BLaER1 (cell line): ENCODE measurements at regions not wholly inside any gene's neighbourhood (a gene's known extent, or its start where the extent isn't known, plus 50 kb on each side); places are given as distances from the start of the nearest gene placed in this dataset.

ENCODE experiments used
- H3K27ac ChIP-seq: shearing (Covaris generic); formaldehyde crosslinking; 2 replicates; pipeline ENCODE4 v1.8.1; 2022
- H3K27me3 ChIP-seq: shearing (Covaris generic); formaldehyde crosslinking; 2 replicates; pipeline ENCODE4 v1.8.1; 2022
- H3K36me3 ChIP-seq: shearing (Covaris generic); formaldehyde crosslinking; 2 replicates; pipeline ENCODE4 v1.8.1; 2022
- H3K4me1 ChIP-seq: shearing (Covaris generic); formaldehyde crosslinking; 2 replicates; pipeline ENCODE4 v1.8.1; 2022
- H3K4me2 ChIP-seq: shearing (Covaris generic); formaldehyde crosslinking; 2 replicates; pipeline ENCODE4 v1.8.1; 2022
- H3K4me3 ChIP-seq: shearing (Covaris generic); formaldehyde crosslinking; 2 replicates; pipeline ENCODE4 v1.8.1; 2022
- H3K9ac ChIP-seq: shearing (Covaris generic); formaldehyde crosslinking; 2 replicates; pipeline ENCODE4 v1.8.1; 2022
- H3K9me3 ChIP-seq: shearing (Covaris generic); formaldehyde crosslinking; 2 replicates; pipeline ENCODE4 v1.8.1; 2022
- H4K20me1 ChIP-seq: shearing (Covaris generic); formaldehyde crosslinking; 2 replicates; pipeline ENCODE4 v1.8.1; 2022
- Cebpa-rat ChIP-seq: shearing (Covaris generic); IDR thresholded peaks from 2 replicates; pipeline ENCODE4 v1.8.1; 2022

GRCh38 chr7:17490825-17491224 is 192.4 kb downstream of the AHR start:
- H3K4me2 ChIP-seq: no peak overlapping the region
- no peaks in the 10 kb centered on the region for H3K27me3 ChIP-seq
- H3K9me3 ChIP-seq: no peaks in the 10 kb centered on the region
- no peak overlapping the region for H3K4me3 ChIP-seq
- no peaks in the 10 kb centered on the region for H3K4me1 ChIP-seq
- no peak for TF ChIP-seq Cebpa-rat
- H3K36me3 ChIP-seq: no peaks in the 10 kb centered on the region
- H3K9ac ChIP-seq: no peak overlapping the region
- no peaks in the 10 kb centered on the region for H4K20me1 ChIP-seq
- H3K27ac ChIP-seq: no peak overlapping the region

- Histone ChIP-seq H3K4me1 (no peaks in the 10 kb centered on the region), H3K4me2 (no peak overlapping the region), H3K27ac (no peak overlapping the region), H3K27me3 (no peaks in the 10 kb centered on the region), H3K36me3 (no peaks in the 10 kb centered on the region), H4K20me1 (no peaks in the 10 kb centered on the region), H3K4me3 (no peak overlapping the region), H3K9me3 (no peaks in the 10 kb centered on the region), H3K9ac (no peak overlapping the region)
- TF ChIP-seq Cebpa-rat: no peak
Measured at GRCh38 chr7:17492437-17492836, 194.0 kb downstream of the AHR start.

DNA sequence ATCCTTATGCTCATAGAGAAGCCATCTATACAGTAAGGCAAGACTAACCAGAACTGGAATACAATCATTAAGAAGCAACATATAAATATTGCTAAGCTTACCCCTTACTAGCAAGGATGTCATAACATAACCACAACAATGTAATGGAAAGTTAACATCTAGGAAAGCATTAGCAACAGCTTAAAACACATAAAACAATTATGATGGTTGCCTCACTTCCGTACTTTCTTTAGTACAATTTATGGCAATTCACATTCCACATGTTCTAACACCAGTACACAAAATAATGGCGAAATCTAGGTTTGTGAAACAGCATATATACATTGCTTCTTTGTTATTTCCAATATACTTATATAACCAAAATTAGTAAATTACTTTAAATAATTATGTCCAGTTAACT is 195.0 kb downstream of the AHR start:
- H3K4me3 ChIP-seq: no peak overlapping the region
- H3K9me3 ChIP-seq: no peaks in the 10 kb centered on the region
- H4K20me1 ChIP-seq: no peaks in the 10 kb centered on the region
- H3K4me2 ChIP-seq: no peak overlapping the region
- no peak overlapping the region for H3K9ac ChIP-seq
- TF ChIP-seq Cebpa-rat: no peak
- H3K36me3 ChIP-seq: no peaks in the 10 kb centered on the region
- no peak overlapping the region for H3K27ac ChIP-seq
- no peaks in the 10 kb centered on the region for H3K4me1 ChIP-seq
- H3K27me3 ChIP-seq: no peaks in the 10 kb centered on the region

DNA sequence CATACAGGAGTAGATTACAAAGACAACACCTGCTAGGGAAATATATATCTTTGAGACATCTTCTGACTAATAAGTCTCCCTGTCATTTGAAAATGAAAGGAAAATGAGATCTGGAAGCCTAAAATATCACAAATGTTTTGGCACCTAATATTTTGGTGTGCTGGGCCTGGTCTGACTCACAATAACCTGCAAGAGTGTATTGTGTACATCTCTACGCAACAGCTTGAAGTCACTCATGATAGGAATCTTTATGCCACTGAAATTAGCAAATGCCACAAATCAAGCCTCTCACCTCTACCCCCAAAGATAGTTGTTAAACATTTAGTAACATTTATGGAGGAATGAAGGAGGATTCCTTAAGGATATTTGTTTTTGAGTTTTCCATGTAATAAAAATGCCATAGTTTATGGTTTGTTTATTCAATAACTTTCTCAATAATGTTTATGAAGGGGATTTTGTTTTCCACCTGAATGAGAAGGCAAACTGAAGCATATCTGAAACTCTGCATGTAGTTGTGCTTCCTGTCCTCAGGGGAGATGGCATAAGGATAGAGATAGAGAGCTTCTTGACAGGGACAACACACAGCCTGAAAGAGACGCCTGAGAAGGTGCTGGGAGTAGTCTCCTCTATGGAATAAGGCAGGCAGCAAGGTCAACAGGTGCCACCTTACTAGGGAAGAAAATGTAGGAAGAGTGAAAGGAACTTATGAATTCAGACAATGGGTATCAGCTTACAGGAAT is 197.4 kb downstream of the AHR start:
- Histone ChIP-seq H4K20me1 (no peaks in the 10 kb centered on the region), H3K4me2 (no peak overlapping the region), H3K4me1 (no peaks in the 10 kb centered on the region), H3K4me3 (no peak overlapping the region), H3K9ac (no peak overlapping the region), H3K9me3 (no peaks in the 10 kb centered on the region), H3K27me3 (no peaks in the 10 kb centered on the region), H3K36me3 (no peaks in the 10 kb centered on the region), H3K27ac (no peak overlapping the region)
- no peak for TF ChIP-seq Cebpa-rat

- Histone ChIP-seq H3K27ac (no peak overlapping the region), H3K4me1 (no peaks in the 10 kb centered on the region), H3K36me3 (no peaks in the 10 kb centered on the region), H4K20me1 (no peaks in the 10 kb centered on the region), H3K4me3 (no peak overlapping the region), H3K4me2 (no peak overlapping the region), H3K27me3 (no peaks in the 10 kb centered on the region), H3K9me3 (no peaks in the 10 kb centered on the region), H3K9ac (no peak overlapping the region)
- no peak for TF ChIP-seq Cebpa-rat
Measured at GRCh38 chr7:17497136-17497535, 198.7 kb downstream of the AHR start.

DNA sequence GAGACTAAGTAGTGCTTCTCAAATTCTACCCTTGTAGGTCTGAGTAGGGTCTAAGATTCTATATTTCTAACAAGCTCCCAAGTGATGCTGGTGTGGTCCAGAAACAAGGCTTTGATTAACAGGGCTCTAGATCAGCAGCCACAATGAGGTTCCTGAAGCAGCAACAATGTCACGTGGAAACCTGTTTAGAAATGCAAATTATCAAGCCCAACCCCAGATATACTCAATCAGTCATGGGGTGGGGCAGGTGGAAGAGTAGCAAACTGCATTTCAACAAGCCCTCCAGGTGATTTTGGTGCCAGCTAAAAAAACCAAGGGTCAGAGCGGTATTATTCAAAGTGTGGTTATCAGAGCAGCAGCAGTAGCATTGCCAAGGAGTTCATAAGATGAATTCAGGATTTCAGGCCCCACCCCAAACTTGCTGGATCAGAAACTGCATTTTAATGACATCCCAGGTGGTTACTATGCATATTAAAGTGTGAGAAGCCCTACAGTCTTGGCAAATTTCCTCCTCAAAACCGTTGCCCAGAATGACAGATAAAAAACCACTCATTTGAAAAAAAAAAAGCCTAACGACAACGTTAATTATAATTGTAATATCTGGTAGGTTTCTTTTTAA is 199.2 kb downstream of the AHR start:
- Histone ChIP-seq H3K27me3 (no peaks in the 10 kb centered on the region), H3K9me3 (no peaks in the 10 kb centered on the region), H3K4me1 (no peaks in the 10 kb centered on the region), H3K27ac (no peak overlapping the region), H4K20me1 (no peaks in the 10 kb centered on the region), H3K9ac (no peak overlapping the region), H3K36me3 (no peaks in the 10 kb centered on the region), H3K4me2 (no peak overlapping the region), H3K4me3 (no peak overlapping the region)
- TF ChIP-seq Cebpa-rat: no peak

GRCh38 chr7:17498230-17498629 is 199.8 kb downstream of the AHR start:
- H3K27ac ChIP-seq: no peak overlapping the region
- no peaks in the 10 kb centered on the region for H4K20me1 ChIP-seq
- TF ChIP-seq Cebpa-rat: no peak
- no peak overlapping the region for H3K4me3 ChIP-seq
- H3K27me3 ChIP-seq: no peaks in the 10 kb centered on the region
- no peaks in the 10 kb centered on the region for H3K4me1 ChIP-seq
- H3K4me2 ChIP-seq: no peak overlapping the region
- no peak overlapping the region for H3K9ac ChIP-seq
- H3K9me3 ChIP-seq: no peaks in the 10 kb centered on the region
- no peaks in the 10 kb centered on the region for H3K36me3 ChIP-seq

- Histone ChIP-seq H3K27me3 (no peaks in the 10 kb centered on the region), H3K36me3 (no peaks in the 10 kb centered on the region), H3K4me1 (no peaks in the 10 kb centered on the region), H3K27ac (no peak overlapping the region), H3K4me2 (no peak overlapping the region), H4K20me1 (no peaks in the 10 kb centered on the region), H3K9ac (no peak overlapping the region), H3K4me3 (no peak overlapping the region), H3K9me3 (no peaks in the 10 kb centered on the region)
- no peak for TF ChIP-seq Cebpa-rat
Measured at GRCh38 chr7:17500736-17501135, 202.3 kb downstream of the AHR start.

DNA sequence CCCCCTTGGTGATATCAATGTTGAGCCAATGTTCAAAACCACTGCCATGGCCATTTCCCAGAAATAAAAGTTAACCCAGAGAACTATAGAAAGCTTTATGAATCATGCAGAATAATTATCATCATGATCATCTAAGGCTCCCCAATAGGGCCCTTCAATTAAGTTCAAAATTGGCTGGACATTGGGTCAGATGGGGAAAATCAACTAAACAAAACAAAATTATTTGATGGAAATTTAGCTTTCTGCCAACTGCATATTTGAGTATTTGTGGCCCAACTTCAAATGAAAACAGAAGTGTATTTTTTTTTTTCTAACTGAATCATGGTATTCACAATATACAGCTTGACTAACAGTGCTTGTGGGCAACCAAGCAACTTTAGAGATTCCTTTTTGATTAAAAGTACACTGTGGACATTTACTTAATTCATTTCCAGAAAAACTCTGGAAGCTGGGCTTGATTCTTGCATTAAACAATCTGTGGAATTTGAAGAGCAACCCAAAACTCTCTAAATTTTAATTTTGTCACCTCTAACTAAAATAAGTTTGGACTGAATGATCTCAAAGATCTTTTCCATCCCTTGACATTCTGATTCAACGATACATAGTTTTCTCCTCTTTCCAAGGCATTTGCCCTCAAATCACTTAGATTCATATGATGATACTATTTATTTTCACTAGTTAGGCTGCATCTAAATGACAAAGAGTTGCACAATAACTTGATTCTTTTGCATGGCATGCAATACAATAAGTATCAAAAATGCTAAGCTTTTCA is 203.2 kb downstream of the AHR start:
- TF ChIP-seq Cebpa-rat: no peak

More for the DNA sequence above, 203.2 kb downstream of the AHR start:
- Histone ChIP-seq H3K27me3 (no peaks in the 10 kb centered on the region), H3K9ac (no peak overlapping the region), H3K27ac (no peak overlapping the region), H3K36me3 (no peaks in the 10 kb centered on the region), H3K4me1 (no peaks in the 10 kb centered on the region), H4K20me1 (no peaks in the 10 kb centered on the region), H3K4me3 (no peak overlapping the region), H3K4me2 (no peak overlapping the region), H3K9me3 (no peaks in the 10 kb centered on the region)
